ENCODE measurements at regions not wholly inside any gene's neighbourhood (a gene's known extent, or its start where the extent isn't known, plus 50 kb on each side); places are given as distances from the start of the nearest gene placed in this dataset.
"Not testable (repeated sequence)": the region's sequence is repeated elsewhere in the genome, so short reads cannot be mapped to it uniquely, and the experiment has no call there.

DNA sequence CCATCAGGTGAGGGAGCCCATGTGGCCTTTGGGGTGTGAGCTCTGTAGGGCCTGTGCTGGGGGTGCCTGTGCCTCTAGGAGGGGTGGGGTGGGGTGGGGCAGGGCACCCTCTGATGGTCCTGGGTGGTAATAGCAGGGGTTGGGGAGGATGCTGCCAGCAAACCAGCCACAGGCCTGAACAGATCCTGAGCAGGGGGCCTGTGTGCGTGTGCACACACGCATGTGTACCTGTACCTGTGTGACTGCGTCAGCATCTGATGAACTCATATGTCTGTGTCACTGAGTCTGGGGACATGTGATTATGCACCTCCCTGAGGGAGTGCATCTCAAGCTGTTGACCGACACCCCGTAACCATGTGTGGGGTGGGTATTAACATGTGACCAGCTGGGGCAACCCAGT lies 182.8 kb upstream of the AKAP13 start:
- TF ChIP-seq POLR2A (IDR thresholded peaks at IDR 0.05; ENCODE audit: low read length); ZFP36 (IDR thresholded peaks at IDR 0.05; ENCODE audit: borderline replicate concordance, partially characterized antibody): not testable (repeated sequence)

Measured in A549 (cell line).